ENCODE measurements at regions not wholly inside any gene's neighbourhood (a gene's known extent, or its start where the extent isn't known, plus 50 kb on each side); places are given as distances from the start of the nearest gene placed in this dataset.

- H3K4me1 ChIP-seq (ENCODE audit: control insufficient read depth in 4 of 4, insufficient read depth in 4 of 4, low read length in 3 of 4) = no peaks in the 10 kb centered on the region
- no peaks in the 10 kb centered on the region for H3K27me3 ChIP-seq (ENCODE audit: control insufficient read depth in 4 of 4, insufficient read depth in 4 of 4, low read length in 3 of 4)
- no peaks in the 10 kb centered on the region for H3K9me3 ChIP-seq (ENCODE audit: control insufficient read depth in 4 of 4, low read length in 3 of 4)
- DNase-seq (ENCODE audit: low spot score) = no peak
- no peak overlapping the region for H3K4me3 ChIP-seq (ENCODE audit: low read depth in 1 of 3, low read length in 3 of 3)
- H3K27ac ChIP-seq (ENCODE audit: low read depth in 1 of 2, low read length in 2 of 2) = no peak overlapping the region
- TF ChIP-seq ZBTB33 (IDR thresholded peaks at IDR 0.05) = no peak
- TF ChIP-seq FOXA1 (IDR thresholded peaks at IDR 0.05) = no peak
- no peak for TF ChIP-seq SP1 (IDR thresholded peaks at IDR 0.05)
- TF ChIP-seq HNF4G (IDR thresholded peaks at IDR 0.05) = no peak
- no peak for TF ChIP-seq REST (IDR thresholded peaks at IDR 0.05)
- no peak for TF ChIP-seq RXRA (IDR thresholded peaks at IDR 0.05)
- TF ChIP-seq RAD21 (IDR thresholded peaks at IDR 0.05) = no peak
- no peak for TF ChIP-seq NR2F2 (IDR thresholded peaks at IDR 0.05)
- H3K9ac ChIP-seq (ENCODE audit: low read depth in 1 of 2, low read length in 2 of 2) = no peak overlapping the region
- H3K36me3 ChIP-seq (ENCODE audit: control insufficient read depth in 4 of 4, insufficient read depth in 3 of 4, low read depth in 1 of 4, low read length in 3 of 4) = no peaks in the 10 kb centered on the region
- 93% methylated on average over 7 of the region's 7 CpGs for WGBS
These were observed 127.4 kb upstream of the KRR1 start for GRCh38 chr12:75638792-75639191.

DNA sequence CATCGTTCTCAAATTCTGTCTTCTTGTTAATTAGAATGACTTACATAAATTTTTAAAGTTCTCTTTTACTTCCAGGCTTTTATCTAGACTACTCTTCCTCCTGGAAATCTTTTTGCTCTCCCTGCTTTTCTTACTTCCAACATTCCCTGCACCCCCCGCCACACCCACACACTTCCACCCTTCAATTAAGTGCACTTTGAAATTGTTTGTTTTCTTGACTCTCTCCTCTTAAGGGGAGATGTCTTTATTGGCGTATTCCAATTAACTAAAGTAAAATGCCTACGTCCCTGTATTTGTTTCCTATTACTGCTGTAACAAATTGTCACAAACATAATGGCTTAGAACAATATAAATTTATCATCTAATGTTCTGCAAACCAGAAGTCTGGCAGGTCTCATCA lies 125.2 kb upstream of the KRR1 start:
- Histone ChIP-seq H3K36me3 (ENCODE audit: control insufficient read depth in 4 of 4, insufficient read depth in 3 of 4, low read depth in 1 of 4, low read length in 3 of 4) (no peaks in the 10 kb centered on the region), H3K4me3 (ENCODE audit: low read depth in 1 of 3, low read length in 3 of 3) (no peak overlapping the region), H3K9me3 (ENCODE audit: control insufficient read depth in 4 of 4, low read length in 3 of 4) (peaks cover 0 to 2% (median 0%) of the 10 kb centered on the region in 4 donors), H3K9ac (ENCODE audit: low read depth in 1 of 2, low read length in 2 of 2) (no peak overlapping the region), H3K27me3 (ENCODE audit: control insufficient read depth in 4 of 4, insufficient read depth in 4 of 4, low read length in 3 of 4) (no peaks in the 10 kb centered on the region), H3K4me1 (ENCODE audit: control insufficient read depth in 4 of 4, insufficient read depth in 4 of 4, low read length in 3 of 4) (no peaks in the 10 kb centered on the region), H3K27ac (ENCODE audit: low read depth in 1 of 2, low read length in 2 of 2) (no peak overlapping the region)
- DNase-seq (ENCODE audit: low spot score) = no peak
- no peak for TF ChIP-seq FOXA1 (IDR thresholded peaks at IDR 0.05)
- TF ChIP-seq, protein P1, sequence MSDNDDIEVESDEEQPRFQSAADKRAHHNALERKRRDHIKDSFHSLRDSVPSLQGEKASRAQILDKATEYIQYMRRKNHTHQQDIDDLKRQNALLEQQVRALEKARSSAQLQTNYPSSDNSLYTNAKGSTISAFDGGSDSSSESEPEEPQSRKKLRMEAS (IDR thresholded peaks at IDR 0.05) = no peak
- TF ChIP-seq HNF4A (conservative IDR thresholded peaks at IDR 0.05) = no peak
- TF ChIP-seq, protein P2, sequence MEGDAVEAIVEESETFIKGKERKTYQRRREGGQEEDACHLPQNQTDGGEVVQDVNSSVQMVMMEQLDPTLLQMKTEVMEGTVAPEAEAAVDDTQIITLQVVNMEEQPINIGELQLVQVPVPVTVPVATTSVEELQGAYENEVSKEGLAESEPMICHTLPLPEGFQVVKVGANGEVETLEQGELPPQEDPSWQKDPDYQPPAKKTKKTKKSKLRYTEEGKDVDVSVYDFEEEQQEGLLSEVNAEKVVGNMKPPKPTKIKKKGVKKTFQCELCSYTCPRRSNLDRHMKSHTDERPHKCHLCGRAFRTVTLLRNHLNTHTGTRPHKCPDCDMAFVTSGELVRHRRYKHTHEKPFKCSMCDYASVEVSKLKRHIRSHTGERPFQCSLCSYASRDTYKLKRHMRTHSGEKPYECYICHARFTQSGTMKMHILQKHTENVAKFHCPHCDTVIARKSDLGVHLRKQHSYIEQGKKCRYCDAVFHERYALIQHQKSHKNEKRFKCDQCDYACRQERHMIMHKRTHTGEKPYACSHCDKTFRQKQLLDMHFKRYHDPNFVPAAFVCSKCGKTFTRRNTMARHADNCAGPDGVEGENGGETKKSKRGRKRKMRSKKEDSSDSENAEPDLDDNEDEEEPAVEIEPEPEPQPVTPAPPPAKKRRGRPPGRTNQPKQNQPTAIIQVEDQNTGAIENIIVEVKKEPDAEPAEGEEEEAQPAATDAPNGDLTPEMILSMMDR (IDR thresholded peaks at IDR 0.05; ENCODE audit: low read depth, low read length, missing input control) = no peak
- TF ChIP-seq REST (IDR thresholded peaks at IDR 0.05) = no peak
- WGBS = 91% methylated on average over 4 of the region's 4 CpGs

Data from liver (tissue), 8 donors.